ENCODE measurements at regions not wholly inside any gene's neighbourhood (a gene's known extent, or its start where the extent isn't known, plus 50 kb on each side); places are given as distances from the start of the nearest gene placed in this dataset.
A peak's percentile ranks its signal among the peaks of the same experiment; 100 is the strongest.
"Not testable (repeated sequence)": the region's sequence is repeated elsewhere in the genome, so short reads cannot be mapped to it uniquely, and the experiment has no call there.

GRCh38 chr2:8315531-8316165, 366.2 kb upstream of the ID2 start:
- ATAC-seq (peak; percentile 26), DNase-seq (no peak)

GRCh38 chr2:8316356-8316755, 365.5 kb upstream of the ID2 start:
- no peak for ATAC-seq
- DNase-seq: no peak

GRCh38 chr2:8317418-8317817, 364.4 kb upstream of the ID2 start:
- ATAC-seq: no peak
- no peak for DNase-seq

- peak; percentile 33 for ATAC-seq
- no peak for DNase-seq
These were observed 362.6 kb upstream of the ID2 start for GRCh38 chr2:8319219-8319618.

- ATAC-seq (peak; percentile 48), DNase-seq (no peak)
These were observed 361.4 kb upstream of the ID2 start for GRCh38 chr2:8320311-8321066.

- DNase-seq: no peak
- ATAC-seq: no peak
These were observed 359.2 kb upstream of the ID2 start for GRCh38 chr2:8322634-8323033.

GRCh38 chr2:8324164-8324856, 357.5 kb upstream of the ID2 start:
- ATAC-seq: peak; percentile 28
- DNase-seq: no peak

- DNase-seq (no peak), ATAC-seq (no peak)
These were observed 357.0 kb upstream of the ID2 start for GRCh38 chr2:8324901-8325300.

GRCh38 chr2:8327371-8328100, 354.3 kb upstream of the ID2 start:
- ATAC-seq (no peak), DNase-seq (no peak)

GRCh38 chr2:8328217-8328616, 353.6 kb upstream of the ID2 start:
- ATAC-seq (no peak), DNase-seq (no peak)

- ATAC-seq (no peak), DNase-seq (no peak)
These were observed 351.9 kb upstream of the ID2 start for GRCh38 chr2:8329660-8330622.

GRCh38 chr2:8331068-8331467, 350.8 kb upstream of the ID2 start:
- ATAC-seq: no peak
- no peak for DNase-seq

- ATAC-seq: no peak
- DNase-seq: no peak
These were observed 349.2 kb upstream of the ID2 start for GRCh38 chr2:8332646-8333045.

GRCh38 chr2:8333177-8333831, 348.6 kb upstream of the ID2 start:
- ATAC-seq (no peak), DNase-seq (no peak)

- ATAC-seq, DNase-seq: not testable (repeated sequence)
These were observed 348.0 kb upstream of the ID2 start for GRCh38 chr2:8333832-8334187.

GRCh38 chr2:8334866-8335325, 347.0 kb upstream of the ID2 start:
- ATAC-seq: no peak
- no peak for DNase-seq

GRCh38 chr2:8335801-8336200, 346.1 kb upstream of the ID2 start:
- no peak for ATAC-seq
- no peak for DNase-seq

- DNase-seq: no peak
- ATAC-seq: peak; percentile 93
These were observed 344.5 kb upstream of the ID2 start for GRCh38 chr2:8337321-8337720.

GRCh38 chr2:8342407-8342806, 339.4 kb upstream of the ID2 start:
- DNase-seq (no peak), ATAC-seq (no peak)

GRCh38 chr2:8343031-8343430, 338.8 kb upstream of the ID2 start:
- ATAC-seq: no peak
- no peak for DNase-seq
